ENCODE measurements at regions not wholly inside any gene's neighbourhood (a gene's known extent, or its start where the extent isn't known, plus 50 kb on each side); places are given as distances from the start of the nearest gene placed in this dataset.

DNA sequence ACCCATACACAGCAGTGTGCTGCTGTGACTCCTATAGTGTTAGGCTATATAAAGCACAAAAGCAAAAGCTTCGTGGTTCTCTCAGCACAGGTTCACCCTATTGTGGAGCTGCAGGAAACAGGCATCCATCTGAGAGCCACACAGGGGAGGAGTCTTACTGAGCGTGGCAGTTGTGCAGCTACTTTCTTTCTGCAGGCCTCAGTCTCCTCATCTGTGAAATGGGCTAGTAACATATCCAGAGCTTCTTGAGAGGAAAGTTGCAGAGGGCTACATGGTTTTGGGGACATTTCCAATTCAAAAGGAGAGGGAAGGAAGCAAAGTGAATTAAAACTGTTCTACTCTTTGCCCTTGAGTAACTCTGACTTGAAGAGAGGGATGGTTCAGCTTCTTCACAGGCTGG lies 142.0 kb downstream of the FOXD2 start:
- Histone ChIP-seq H3K4me1 (ENCODE audit: control insufficient read depth in 2 of 2, insufficient read depth in 2 of 2, low read length in 2 of 2) (peaks cover 0 to 17% of the 10 kb centered on the region in 2 donors), H3K9ac (ENCODE audit: low read depth in 1 of 2, low read length in 2 of 2) (no peak overlapping the region), H3K9me3 (ENCODE audit: control insufficient read depth in 2 of 2, low read length in 2 of 2) (no peaks in the 10 kb centered on the region), H3K36me3 (ENCODE audit: control insufficient read depth in 2 of 2, insufficient read depth in 2 of 2, low read length in 2 of 2) (no peaks in the 10 kb centered on the region), H3K27me3 (ENCODE audit: control insufficient read depth in 2 of 2, insufficient read depth in 2 of 2, low read length in 2 of 2) (no peaks in the 10 kb centered on the region), H3K27ac (ENCODE audit: low read depth in 2 of 2, low read length in 2 of 2) (no peak overlapping the region), H3K4me3 (ENCODE audit: low read length in 2 of 2) (no peak overlapping the region)

DNA sequence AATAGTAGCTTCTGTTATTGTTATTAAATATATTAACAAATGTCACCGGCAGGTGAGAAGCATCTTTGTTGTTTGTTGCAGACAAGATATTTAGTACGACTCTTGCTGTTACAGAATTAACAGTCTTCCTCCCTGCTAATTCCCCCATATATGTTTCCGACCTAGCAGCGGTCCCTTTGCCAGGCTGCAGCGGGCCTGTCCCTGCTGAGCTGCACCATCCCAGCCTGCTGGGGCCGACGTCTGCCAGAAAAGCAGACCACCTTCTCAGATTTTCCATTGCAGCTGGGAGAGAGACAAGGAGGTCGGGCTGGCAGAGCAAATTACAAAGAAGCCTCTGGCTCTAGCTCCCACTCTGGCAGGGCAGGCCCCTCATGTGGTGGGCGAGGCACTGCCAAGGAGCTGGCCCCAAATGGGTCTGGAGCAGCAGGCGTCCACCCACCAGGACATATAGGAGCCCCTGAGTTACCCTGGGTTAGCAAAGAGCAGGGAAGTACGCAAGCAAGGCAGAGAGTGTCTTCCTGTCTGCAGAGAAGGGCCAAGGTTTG lies 142.7 kb downstream of the FOXD2 start:
- no peaks in the 10 kb centered on the region for H3K36me3 ChIP-seq (ENCODE audit: control insufficient read depth in 2 of 2, insufficient read depth in 2 of 2, low read length in 2 of 2)
- H3K4me3 ChIP-seq (ENCODE audit: low read length in 2 of 2): no peak overlapping the region
- no peak overlapping the region for H3K27ac ChIP-seq (ENCODE audit: low read depth in 2 of 2, low read length in 2 of 2)
- peaks cover 0 to 17% of the 10 kb centered on the region in 2 donors for H3K4me1 ChIP-seq (ENCODE audit: control insufficient read depth in 2 of 2, insufficient read depth in 2 of 2, low read length in 2 of 2)
- H3K9me3 ChIP-seq (ENCODE audit: control insufficient read depth in 2 of 2, low read length in 2 of 2): no peaks in the 10 kb centered on the region
- H3K9ac ChIP-seq (ENCODE audit: low read depth in 1 of 2, low read length in 2 of 2): no peak overlapping the region
- H3K27me3 ChIP-seq (ENCODE audit: control insufficient read depth in 2 of 2, insufficient read depth in 2 of 2, low read length in 2 of 2): no peaks in the 10 kb centered on the region

DNA sequence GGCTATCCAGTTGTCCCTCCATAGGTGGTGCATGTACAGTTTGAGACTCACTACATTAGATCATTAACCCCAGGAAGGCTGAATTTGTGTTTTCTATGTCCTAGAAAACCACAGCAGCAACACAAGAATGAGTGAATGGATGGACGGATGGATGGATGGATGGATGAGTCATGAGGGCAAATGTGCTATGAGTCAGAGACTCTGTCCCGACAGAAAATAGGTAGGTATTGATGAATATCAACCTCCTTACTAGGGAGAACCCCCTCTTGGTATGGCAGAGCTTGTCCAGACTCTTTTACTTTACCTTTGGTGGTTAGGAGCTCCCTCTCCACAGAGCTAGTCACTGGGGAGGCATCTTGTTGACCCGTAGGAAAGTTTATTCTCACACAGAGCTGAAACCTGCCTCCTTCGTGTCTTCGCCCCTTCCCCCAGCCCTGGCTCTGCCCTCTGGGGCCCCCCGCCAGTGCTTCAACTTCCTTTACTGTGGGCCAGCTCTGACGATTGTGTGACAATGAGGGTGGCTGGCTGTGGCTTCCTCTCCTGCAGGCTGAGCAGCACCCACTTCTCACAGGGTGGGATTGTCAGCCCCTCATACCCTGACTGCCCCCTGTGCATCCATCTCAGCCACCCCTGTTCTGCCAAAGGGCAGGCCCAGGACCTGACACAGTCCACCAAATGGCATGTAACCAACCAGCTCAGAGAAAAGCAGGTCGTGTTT lies 145.2 kb downstream of the FOXD2 start:
- H3K4me1 ChIP-seq (ENCODE audit: control insufficient read depth in 2 of 2, insufficient read depth in 2 of 2, low read length in 2 of 2): peaks cover 0 to 14% of the 10 kb centered on the region in 2 donors
- no peak overlapping the region for H3K27ac ChIP-seq (ENCODE audit: low read depth in 2 of 2, low read length in 2 of 2)
- H3K4me3 ChIP-seq (ENCODE audit: low read length in 2 of 2): no peak overlapping the region
- H3K9ac ChIP-seq (ENCODE audit: low read depth in 1 of 2, low read length in 2 of 2): no peak overlapping the region
- no peaks in the 10 kb centered on the region for H3K27me3 ChIP-seq (ENCODE audit: control insufficient read depth in 2 of 2, insufficient read depth in 2 of 2, low read length in 2 of 2)
- no peaks in the 10 kb centered on the region for H3K9me3 ChIP-seq (ENCODE audit: control insufficient read depth in 2 of 2, low read length in 2 of 2)
- H3K36me3 ChIP-seq (ENCODE audit: control insufficient read depth in 2 of 2, insufficient read depth in 2 of 2, low read length in 2 of 2): no peaks in the 10 kb centered on the region

DNA sequence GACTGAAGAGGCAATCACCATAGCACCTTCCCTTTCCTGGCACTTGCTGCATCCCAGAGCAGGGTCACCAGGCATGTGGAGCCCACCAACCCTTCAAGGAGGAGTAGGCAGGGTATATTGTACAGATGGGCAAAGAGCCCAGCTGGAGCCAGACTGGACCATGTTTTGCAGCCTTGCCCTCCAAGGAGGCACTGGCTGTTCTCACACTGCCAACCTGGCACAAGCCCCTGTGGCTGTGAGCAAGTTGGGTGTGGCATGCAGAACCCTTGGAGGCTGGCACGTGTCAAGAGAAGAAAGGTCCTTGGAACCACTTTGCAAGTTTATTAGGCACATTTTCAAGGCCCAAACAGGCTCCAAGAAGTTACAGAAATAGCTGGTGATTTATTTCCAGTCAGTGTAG lies 146.4 kb downstream of the FOXD2 start:
- H3K9ac ChIP-seq (ENCODE audit: low read depth in 1 of 2, low read length in 2 of 2): no peak overlapping the region
- H3K27ac ChIP-seq (ENCODE audit: low read depth in 2 of 2, low read length in 2 of 2): no peak overlapping the region
- no peaks in the 10 kb centered on the region for H3K36me3 ChIP-seq (ENCODE audit: control insufficient read depth in 2 of 2, insufficient read depth in 2 of 2, low read length in 2 of 2)
- no peaks in the 10 kb centered on the region for H3K27me3 ChIP-seq (ENCODE audit: control insufficient read depth in 2 of 2, insufficient read depth in 2 of 2, low read length in 2 of 2)
- no peak overlapping the region for H3K4me3 ChIP-seq (ENCODE audit: low read length in 2 of 2)
- H3K9me3 ChIP-seq (ENCODE audit: control insufficient read depth in 2 of 2, low read length in 2 of 2): no peaks in the 10 kb centered on the region
- H3K4me1 ChIP-seq (ENCODE audit: control insufficient read depth in 2 of 2, insufficient read depth in 2 of 2, low read length in 2 of 2): peaks cover 0 to 3% of the 10 kb centered on the region in 2 donors

DNA sequence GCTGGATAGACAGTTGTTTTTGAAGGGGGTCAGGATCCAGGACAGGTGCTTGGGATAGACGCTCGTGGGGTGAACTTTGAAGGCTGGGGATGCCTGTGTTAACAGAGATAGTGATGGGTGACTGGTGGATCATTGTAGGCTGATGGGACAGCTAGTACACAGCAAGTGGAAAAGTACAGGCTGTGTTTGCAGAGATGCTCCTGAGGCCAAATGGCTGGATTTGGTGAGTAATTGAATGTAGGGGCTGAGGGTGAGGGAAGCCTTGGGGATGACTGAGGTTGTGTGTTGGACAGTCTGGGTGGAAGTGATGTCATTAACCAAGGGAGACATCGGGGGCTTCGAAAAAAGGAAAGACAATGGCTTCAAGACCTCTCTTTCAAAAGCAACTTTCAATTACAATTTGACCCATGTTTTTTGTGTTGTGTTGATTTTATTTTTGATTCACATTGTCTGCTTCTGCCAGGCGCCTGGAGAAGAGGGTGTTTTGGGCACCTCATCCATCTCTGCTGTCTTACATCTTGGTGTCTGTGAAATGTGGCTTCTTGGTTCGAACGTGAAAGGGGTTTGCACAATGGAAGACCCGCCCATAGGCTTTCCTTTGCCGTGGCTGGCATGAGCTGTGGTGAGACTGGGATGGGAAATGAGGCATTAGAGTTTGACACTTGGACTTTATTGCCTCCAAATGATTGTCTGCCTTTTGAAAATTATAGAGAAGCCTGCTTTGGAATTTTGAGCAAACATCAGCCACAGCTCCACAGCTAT lies 147.5 kb downstream of the FOXD2 start:
- H3K4me3 ChIP-seq (ENCODE audit: low read length in 2 of 2): no peak overlapping the region
- H3K9me3 ChIP-seq (ENCODE audit: control insufficient read depth in 2 of 2, low read length in 2 of 2): no peaks in the 10 kb centered on the region
- no peak overlapping the region for H3K9ac ChIP-seq (ENCODE audit: low read depth in 1 of 2, low read length in 2 of 2)
- H3K27me3 ChIP-seq (ENCODE audit: control insufficient read depth in 2 of 2, insufficient read depth in 2 of 2, low read length in 2 of 2): no peaks in the 10 kb centered on the region
- H3K4me1 ChIP-seq (ENCODE audit: control insufficient read depth in 2 of 2, insufficient read depth in 2 of 2, low read length in 2 of 2): no peaks in the 10 kb centered on the region
- H3K27ac ChIP-seq (ENCODE audit: low read depth in 2 of 2, low read length in 2 of 2): no peak overlapping the region
- H3K36me3 ChIP-seq (ENCODE audit: control insufficient read depth in 2 of 2, insufficient read depth in 2 of 2, low read length in 2 of 2): no peaks in the 10 kb centered on the region

DNA sequence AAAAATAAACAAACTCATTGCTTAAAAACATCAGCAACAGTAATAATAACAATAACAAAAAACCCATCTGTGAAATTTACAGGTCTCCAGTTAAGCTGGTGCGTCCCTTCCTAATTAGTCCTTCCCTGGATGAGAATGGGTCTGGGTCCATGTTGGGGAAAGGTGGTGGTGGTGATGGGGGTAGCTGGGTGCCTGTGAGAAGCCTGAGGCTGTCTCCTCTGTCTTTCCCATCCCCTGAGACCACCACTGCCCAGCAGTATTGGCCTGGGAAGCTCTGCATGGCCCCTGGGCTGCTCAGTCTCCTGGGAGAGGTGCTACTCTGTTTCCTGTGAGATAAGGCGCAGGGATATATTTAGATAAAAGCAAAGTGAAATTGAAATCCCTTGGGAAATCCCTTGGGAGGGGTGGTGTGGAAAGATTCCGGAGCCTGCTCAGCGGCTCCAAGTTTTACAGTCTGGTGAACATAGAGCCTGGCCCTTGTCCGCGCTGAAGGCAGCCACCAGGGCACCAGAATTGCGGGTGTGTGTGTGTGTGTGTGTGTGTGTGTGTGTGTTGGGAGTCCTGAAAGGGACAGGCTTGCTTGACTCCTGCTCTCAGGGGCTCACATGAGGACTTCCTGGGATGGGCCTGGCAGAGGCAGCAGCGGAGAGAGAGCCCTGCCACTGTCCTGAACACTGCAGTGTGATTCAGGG lies 150.2 kb downstream of the FOXD2 start:
- H3K27ac ChIP-seq (ENCODE audit: low read depth in 2 of 2, low read length in 2 of 2): no peak overlapping the region
- no peaks in the 10 kb centered on the region for H3K9me3 ChIP-seq (ENCODE audit: control insufficient read depth in 2 of 2, low read length in 2 of 2)
- H3K36me3 ChIP-seq (ENCODE audit: control insufficient read depth in 2 of 2, insufficient read depth in 2 of 2, low read length in 2 of 2): no peaks in the 10 kb centered on the region
- H3K4me3 ChIP-seq (ENCODE audit: low read length in 2 of 2): no peak overlapping the region
- H3K27me3 ChIP-seq (ENCODE audit: control insufficient read depth in 2 of 2, insufficient read depth in 2 of 2, low read length in 2 of 2): no peaks in the 10 kb centered on the region
- H3K4me1 ChIP-seq (ENCODE audit: control insufficient read depth in 2 of 2, insufficient read depth in 2 of 2, low read length in 2 of 2): no peaks in the 10 kb centered on the region
- H3K9ac ChIP-seq (ENCODE audit: low read depth in 1 of 2, low read length in 2 of 2): no peak overlapping the region

DNA sequence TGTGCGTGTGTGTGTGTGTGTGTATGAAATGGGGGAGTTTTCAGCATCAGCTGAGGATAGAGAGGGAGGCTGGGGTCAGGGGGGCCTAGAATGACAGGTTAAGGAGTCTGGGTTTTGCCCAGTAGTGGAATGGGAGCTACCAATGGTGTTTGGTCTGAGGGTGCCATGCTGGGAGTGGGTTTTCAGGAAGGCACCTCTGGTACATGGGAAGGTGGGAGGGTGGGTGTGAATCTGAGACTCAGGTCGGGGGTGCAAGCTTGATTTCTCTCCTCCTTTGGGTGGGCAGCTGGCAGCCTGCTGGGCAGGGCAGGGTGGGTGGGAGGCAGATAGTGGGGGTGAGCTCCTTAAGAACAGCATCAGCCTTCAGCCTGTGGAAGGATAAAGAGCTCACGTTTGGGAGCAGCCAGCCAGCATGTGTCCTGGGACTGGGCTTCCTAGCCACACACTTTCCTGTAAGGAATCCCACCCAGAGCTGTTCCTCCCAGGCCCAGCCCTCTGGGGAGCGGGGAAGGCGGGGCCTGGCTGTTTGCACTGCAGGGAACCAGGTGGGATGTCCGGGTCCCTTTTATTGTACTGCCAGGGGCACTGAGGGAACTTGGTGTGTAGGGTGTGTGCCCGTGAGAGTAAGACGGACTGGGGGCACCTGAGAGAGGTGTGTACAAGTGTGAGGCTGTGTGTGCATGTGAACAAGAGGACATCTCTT lies 152.8 kb downstream of the FOXD2 start:
- H3K9me3 ChIP-seq (ENCODE audit: control insufficient read depth in 2 of 2, low read length in 2 of 2): no peaks in the 10 kb centered on the region
- H3K4me1 ChIP-seq (ENCODE audit: control insufficient read depth in 2 of 2, insufficient read depth in 2 of 2, low read length in 2 of 2): no peaks in the 10 kb centered on the region
- H3K9ac ChIP-seq (ENCODE audit: low read depth in 1 of 2, low read length in 2 of 2): no peak overlapping the region
- H3K4me3 ChIP-seq (ENCODE audit: low read length in 2 of 2): no peak overlapping the region
- no peaks in the 10 kb centered on the region for H3K36me3 ChIP-seq (ENCODE audit: control insufficient read depth in 2 of 2, insufficient read depth in 2 of 2, low read length in 2 of 2)
- H3K27ac ChIP-seq (ENCODE audit: low read depth in 2 of 2, low read length in 2 of 2): no peak overlapping the region
- H3K27me3 ChIP-seq (ENCODE audit: control insufficient read depth in 2 of 2, insufficient read depth in 2 of 2, low read length in 2 of 2): peaks cover 0 to 5% of the 10 kb centered on the region in 2 donors

DNA sequence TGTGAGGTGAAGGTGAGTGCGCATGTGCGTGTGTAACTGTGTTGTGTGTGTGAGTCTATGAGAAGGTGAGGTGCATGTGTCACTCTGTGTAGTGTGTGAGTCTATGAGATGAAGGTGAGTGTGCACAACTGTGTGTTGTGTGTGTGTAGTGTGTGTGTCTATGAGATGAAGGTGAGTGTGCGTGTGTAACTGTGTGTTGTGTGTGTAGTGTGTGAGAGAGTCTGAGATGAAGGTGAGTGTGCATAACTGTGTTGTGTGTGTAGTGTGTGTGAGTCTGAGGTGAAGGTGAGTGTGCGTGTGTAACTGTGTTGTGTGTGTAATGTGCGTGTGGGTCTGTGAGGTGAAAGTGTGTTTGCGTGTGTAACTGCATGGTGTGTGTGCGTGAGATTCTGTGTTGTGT lies 154.0 kb downstream of the FOXD2 start:
- Histone ChIP-seq H3K36me3 (ENCODE audit: control insufficient read depth in 2 of 2, insufficient read depth in 2 of 2, low read length in 2 of 2) (no peaks in the 10 kb centered on the region), H3K4me3 (ENCODE audit: low read length in 2 of 2) (no peak overlapping the region), H3K27me3 (ENCODE audit: control insufficient read depth in 2 of 2, insufficient read depth in 2 of 2, low read length in 2 of 2) (peaks cover 0 to 5% of the 10 kb centered on the region in 2 donors), H3K9ac (ENCODE audit: low read depth in 1 of 2, low read length in 2 of 2) (no peak overlapping the region), H3K9me3 (ENCODE audit: control insufficient read depth in 2 of 2, low read length in 2 of 2) (no peaks in the 10 kb centered on the region), H3K27ac (ENCODE audit: low read depth in 2 of 2, low read length in 2 of 2) (no peak overlapping the region), H3K4me1 (ENCODE audit: control insufficient read depth in 2 of 2, insufficient read depth in 2 of 2, low read length in 2 of 2) (no peaks in the 10 kb centered on the region)

DNA sequence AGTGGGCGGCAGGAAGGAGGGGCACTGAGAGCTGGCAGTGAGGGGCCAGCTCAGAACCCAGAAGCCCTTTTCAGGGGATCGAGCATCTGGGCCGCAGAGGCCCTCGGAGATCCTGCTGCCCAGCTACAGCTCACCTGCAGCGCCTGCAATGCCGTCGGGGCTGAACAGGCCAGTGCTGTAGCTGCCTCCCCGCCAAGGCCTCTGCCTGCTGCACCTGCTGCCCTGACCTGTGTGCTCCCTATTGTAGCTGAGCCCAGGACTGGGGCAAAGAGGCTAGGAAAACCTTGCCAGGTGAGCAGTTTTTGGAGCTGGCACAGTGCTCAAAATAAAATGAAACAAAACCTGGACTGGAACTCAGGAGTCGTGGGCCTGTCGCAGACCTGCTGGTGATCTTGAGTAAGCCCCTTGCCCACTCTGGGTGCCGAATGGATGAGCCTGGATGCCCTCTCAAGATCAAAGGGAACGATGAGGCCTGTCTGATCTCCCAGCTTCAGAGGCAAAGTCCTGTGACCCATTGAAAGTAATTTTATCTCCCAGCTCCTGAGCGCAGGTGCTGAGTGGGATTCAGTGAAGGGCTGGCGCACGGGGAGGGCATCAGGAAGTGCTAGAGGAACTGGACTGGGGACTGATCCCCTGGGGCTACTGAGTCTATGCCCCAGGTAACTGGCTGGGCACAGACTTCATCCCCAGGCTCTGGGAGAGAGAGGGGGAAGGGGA lies 154.6 kb downstream of the FOXD2 start:
- Histone ChIP-seq H3K36me3 (ENCODE audit: control insufficient read depth in 2 of 2, insufficient read depth in 2 of 2, low read length in 2 of 2) (no peaks in the 10 kb centered on the region), H3K4me1 (ENCODE audit: control insufficient read depth in 2 of 2, insufficient read depth in 2 of 2, low read length in 2 of 2) (no peaks in the 10 kb centered on the region), H3K9me3 (ENCODE audit: control insufficient read depth in 2 of 2, low read length in 2 of 2) (no peaks in the 10 kb centered on the region), H3K27ac (ENCODE audit: low read depth in 2 of 2, low read length in 2 of 2) (no peak overlapping the region), H3K27me3 (ENCODE audit: control insufficient read depth in 2 of 2, insufficient read depth in 2 of 2, low read length in 2 of 2) (peaks cover 0 to 5% of the 10 kb centered on the region in 2 donors), H3K9ac (ENCODE audit: low read depth in 1 of 2, low read length in 2 of 2) (no peak overlapping the region), H3K4me3 (ENCODE audit: low read length in 2 of 2) (no peak overlapping the region)
